NCI-H1694 (cell line): ENCODE measurements at regions not wholly inside any gene's neighbourhood (a gene's known extent, or its start where the extent isn't known, plus 50 kb on each side); places are given as distances from the start of the nearest gene placed in this dataset.
A peak's percentile ranks its signal among the peaks of the same experiment; 100 is the strongest.

Experiments
- DNase-seq: peaks from one replicate; lab custom pipeline; 2025; lab: John Stamatoyannopoulos, UW

- DNase-seq = no peak
Measured at GRCh38 chr1:229184066-229184465, 86.8 kb upstream of the RAB4A start.

DNA sequence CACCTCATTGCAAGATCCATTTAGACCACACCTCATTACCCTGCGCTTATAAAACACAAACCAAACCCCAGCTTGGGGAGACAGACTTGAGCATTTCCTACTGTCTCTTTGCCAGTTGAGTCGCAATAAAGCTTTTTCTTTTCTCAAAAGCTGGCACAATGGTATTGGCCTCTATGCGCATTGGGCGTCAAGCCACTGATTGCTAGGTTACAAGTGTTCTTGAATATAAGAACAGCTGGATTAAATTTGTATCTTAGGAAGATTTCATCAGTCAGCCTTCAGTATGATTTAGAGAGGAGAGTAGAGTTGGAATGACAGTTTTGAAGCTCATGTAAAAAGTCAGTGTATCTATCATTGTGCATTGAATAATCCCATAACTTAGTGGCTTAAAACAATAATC lies 84.9 kb upstream of the RAB4A start:
- no peak for DNase-seq

DNA sequence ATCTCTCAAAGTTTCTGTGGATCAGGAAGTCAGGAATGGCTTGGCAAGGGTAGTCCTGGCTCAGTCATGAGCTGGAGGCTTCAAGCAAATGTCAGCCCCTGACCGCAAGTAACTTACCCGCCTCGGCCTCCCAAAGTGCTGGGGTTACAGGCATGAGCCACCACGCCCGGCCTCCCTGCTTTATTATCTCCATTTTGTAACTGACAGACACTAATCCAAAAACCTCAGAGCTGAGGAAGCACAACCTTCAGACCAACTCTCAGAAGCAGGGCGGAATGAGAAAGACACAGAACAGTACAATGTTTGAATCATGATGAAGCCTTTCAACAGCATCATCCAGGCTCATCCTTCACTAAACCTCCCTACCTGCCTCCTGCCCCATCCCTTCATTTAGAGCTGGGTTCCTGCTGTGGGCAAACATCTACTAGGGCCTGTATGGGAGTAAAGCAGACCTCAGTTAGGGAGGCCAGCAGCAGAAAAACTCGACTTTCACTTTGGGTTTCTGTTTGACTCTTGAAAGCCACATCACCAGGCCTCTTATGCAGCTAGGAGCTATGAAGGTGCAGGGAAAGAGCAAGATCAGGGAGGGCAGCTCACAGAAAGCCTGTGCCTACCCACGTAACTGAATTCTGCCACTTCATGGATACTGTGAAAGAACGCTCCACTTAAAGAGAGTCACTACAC lies 84.4 kb upstream of the RAB4A start:
- DNase-seq = no peak

- no peak for DNase-seq
Measured at GRCh38 chr1:229190057-229190575, 80.8 kb upstream of the RAB4A start.

DNA sequence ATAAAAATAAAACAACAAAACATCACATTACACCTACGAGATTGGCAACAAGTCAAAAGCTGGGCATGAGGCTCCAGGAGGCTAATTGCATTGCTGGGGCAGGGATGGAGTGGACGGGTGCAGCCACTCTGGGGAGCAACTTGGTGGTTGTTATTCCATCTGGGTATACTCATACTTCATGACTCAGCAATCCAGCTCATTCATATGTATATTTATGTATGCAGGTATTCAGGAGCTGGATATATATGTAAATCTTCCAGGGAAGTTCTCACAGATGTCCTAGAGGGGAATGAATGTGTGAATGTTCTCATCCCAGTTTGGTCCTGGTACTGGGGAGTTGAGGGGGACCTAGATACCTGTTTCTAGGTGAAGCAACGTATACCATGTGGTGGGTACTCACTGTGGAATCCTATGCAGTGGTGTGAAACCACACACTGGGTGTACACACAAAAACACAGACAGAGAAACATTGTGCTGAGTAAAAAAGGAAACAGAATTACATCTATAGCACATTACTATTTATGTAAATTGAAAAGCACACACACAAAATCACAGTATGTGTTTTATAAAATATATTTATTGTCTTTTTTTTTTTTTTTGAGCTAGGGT lies 79.7 kb upstream of the RAB4A start:
- no peak for DNase-seq

- no peak for DNase-seq
Measured at GRCh38 chr1:229192031-229192430, 78.9 kb upstream of the RAB4A start.

GRCh38 chr1:229192853-229193252 lies 78.1 kb upstream of the RAB4A start:
- DNase-seq = no peak

GRCh38 chr1:229194096-229194495 lies 76.8 kb upstream of the RAB4A start:
- DNase-seq = no peak

DNA sequence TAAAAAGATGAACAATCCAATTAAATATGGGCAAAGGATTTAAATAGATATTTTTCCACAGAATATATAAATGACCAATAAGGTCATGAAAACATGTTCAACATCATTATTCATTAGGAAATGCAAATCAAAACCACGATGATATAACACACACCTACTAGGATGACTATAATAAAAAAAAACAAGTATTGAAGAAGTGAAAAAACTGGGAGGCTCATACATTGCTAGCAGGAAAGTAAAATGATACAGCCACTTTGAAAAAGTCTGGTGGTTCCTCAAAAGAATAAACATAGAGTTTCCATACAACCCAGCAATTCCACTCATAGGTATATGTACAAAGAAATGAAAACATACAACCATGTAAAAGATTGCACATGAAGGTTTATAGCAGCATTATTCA lies 75.7 kb upstream of the RAB4A start:
- no peak for DNase-seq

DNA sequence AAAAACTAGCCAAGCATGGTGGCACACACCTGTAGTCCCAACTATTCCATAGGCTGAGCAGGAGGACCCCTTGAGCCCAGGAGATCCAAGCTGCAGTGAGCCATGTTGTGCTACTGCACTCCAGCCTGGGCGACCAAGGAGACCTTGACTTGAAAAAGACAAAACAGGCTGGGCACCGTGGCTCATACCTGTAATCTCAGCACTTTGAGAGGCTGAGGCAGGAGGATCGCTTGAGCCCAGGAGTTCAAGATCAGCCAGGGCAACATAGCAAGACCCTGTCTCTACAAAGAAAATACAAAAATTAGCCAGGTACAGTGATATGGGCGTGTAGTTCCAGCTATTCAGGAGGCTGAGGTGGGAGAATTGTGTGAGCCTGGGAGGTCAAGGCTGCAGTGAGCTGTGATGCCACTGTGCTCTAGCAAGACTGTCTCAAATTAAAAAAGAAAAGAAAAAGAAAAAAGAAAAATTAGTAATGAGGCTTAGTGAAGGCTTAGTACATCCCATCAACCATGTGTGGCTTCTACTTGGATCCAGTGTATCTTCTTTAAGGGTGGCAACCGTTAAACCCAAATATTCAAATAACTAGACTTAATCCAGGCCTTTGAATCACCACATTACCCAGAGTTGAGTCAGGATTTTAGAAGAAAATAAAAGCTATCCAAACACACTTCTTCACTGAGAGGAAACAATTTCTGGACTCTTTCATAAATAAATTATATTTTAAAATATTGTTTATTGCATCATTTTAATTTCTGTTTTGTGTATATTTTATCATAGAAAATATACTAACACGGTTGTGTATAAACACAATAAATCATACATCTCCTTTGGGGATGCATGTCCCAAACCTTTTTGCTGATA lies 74.3 kb upstream of the RAB4A start:
- DNase-seq = no peak

- no peak for DNase-seq
Measured at GRCh38 chr1:229197265-229197585, 73.7 kb upstream of the RAB4A start.

DNA sequence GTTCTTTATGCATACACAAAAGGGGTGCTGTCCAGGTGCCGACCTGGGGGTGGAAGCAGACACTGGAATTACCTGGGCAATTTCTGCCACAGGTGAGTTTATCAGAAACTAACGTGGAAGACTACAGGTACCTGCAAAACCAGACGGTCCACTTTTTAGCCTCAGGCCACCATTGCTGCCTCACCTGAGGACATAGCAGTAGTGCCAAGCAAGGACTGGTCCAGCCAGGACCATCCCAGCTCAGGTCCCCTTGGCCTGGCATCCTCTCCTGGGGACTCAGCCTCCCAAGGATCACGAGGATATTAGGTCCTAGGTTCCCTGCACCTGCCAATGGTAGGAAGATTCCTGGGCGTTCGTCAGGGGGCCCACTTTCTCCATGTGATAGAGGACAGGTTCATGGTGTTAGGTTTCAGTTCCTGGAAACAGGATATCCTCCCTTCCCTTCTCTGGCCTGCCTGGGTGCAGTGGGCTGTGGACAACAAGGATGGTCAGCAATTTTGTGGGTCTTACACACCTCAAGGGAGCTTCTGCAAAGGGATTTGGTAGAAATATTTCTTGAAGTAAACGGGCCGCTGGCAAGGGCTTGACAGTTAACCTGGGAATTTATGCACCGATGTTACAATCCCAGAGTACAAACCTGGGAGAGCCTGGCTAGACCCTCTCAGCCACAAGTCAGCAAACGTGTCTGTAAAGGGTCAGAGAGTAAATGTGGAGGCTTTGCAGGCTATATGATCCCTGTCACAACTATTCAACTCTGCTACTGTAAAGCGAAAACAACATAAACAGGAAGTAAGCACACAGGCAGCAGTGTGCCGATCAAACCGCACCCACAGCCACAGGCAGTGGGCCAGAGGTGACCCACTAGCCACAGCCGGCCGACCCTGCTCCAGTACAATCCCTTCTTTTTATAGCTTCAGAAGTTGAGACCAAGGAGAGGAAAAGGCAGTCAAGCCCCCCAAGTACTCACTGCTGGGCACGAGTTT lies 71.4 kb upstream of the RAB4A start:
- no peak for DNase-seq

GRCh38 chr1:229203030-229203751 lies 67.7 kb upstream of the RAB4A start:
- peak; percentile 28 for DNase-seq

GRCh38 chr1:229203991-229204632 lies 66.8 kb upstream of the RAB4A start:
- no peak for DNase-seq

DNA sequence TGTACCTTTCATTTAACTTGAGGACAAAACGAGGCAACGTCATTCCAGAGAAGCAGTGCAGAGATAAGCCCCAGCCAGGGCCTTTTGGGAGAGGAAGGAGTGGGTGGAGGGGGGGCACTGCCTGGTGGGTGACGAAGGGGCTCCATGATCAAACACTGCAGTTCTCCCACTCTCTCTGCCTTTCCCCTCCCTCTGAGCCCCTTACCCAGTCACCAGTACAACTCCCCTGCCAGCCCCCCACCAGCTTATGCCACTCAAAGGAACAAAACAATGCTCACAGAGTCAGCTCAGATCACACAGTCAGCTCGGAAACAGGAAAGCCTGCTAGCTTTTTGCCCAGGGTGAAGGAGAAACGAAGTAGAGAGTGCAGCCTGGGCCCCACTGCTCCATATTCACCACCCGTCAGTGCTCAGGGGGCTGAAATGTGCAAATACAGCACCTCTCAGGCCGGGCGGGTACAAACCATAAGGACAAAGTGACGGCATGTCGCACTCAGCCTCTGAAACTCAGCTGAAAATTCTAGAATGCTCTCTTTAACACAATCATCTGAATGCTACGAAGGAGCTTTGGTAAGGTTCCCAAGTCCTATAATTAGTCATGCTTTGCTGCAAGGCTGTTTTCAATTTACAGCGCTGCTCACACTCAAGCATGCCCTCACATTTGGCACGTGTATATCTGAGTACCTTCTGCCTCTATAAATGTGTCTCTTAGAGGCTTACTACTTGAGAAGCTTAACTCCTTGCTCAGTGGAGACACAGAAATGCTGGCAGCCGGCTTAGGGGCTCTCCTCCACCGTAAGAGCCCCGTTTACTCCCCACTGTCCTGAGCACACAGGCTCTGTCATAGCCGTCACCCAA lies 65.8 kb upstream of the RAB4A start:
- peak; percentile 12 for DNase-seq

- no peak for DNase-seq
Measured at GRCh38 chr1:229205854-229206253, 65.1 kb upstream of the RAB4A start.

DNA sequence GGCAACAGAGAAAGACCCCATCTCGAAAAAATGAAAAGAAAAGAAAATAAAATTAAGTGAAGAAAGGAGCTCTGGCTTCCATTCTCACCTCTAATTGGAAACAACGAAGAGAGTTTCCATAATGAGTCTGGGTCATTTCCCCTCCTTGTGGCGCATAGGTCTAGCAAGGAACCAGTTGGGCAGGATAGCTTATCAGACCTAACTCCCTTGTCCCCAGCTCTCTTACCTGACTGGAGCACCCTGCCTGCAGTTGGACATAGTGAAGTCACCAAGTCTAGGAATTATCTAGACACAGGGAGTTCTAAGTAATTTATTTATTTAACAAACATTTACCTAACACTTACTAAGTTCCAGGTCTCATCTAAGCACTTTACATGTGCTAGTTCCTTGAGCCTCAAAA lies 63.0 kb upstream of the RAB4A start:
- DNase-seq = no peak

- no peak for DNase-seq
Measured at GRCh38 chr1:229208481-229208880, 62.4 kb upstream of the RAB4A start.

GRCh38 chr1:229209386-229209785 lies 61.5 kb upstream of the RAB4A start:
- no peak for DNase-seq

GRCh38 chr1:229209816-229210215 lies 61.1 kb upstream of the RAB4A start:
- no peak for DNase-seq
